CD14-positive monocyte (primary cell): ENCODE measurements at regions not wholly inside any gene's neighbourhood (a gene's known extent, or its start where the extent isn't known, plus 50 kb on each side); places are given as distances from the start of the nearest gene placed in this dataset.

Source experiments
- DNase-seq, 3 donors: peaks; one replicate each; pipeline ENCODE4 v3.0.0-alpha.2; 2011 to 2022
- H2AFZ ChIP-seq: 2 replicates; pipeline ENCODE4 v1.6.0; 2012; ENCODE audit warnings: mild to moderate bottlenecking, low read depth, low read length, inconsistent platforms; ENCODE audit not compliant: insufficient read depth, poor library complexity, severe bottlenecking
- H3K27ac ChIP-seq, 2 donors: 1 replicate in 1 of 2; 2 replicates in 1 of 2; pipeline ENCODE4 v1.5.1; 2012 to 2013; ENCODE audit warnings: low read length in 2 of 2, control low read depth in 1 of 2, inconsistent platforms in 1 of 2, low read depth in 1 of 2, mild to moderate bottlenecking in 1 of 2
- H3K27me3 ChIP-seq, 2 donors: one replicate each; pipeline versions ENCODE4 v1.6.0 to v1.6.1; 2011 to 2013; ENCODE audit warnings: low read length in 2 of 2; ENCODE audit not compliant: control insufficient read depth in 2 of 2, insufficient read depth in 2 of 2
- H3K36me3 ChIP-seq, 2 donors: replicated peaks in 1 of 2; 1 replicate in 1 of 2; 2 replicates in 1 of 2; pipeline versions ENCODE4 v1.5.1 to v1.6.1; 2012 to 2013; ENCODE audit warnings: low read length in 2 of 2, control low read depth in 1 of 2, inconsistent platforms in 1 of 2, mild to moderate bottlenecking in 1 of 2; ENCODE audit not compliant: insufficient read depth in 2 of 2, control insufficient read depth in 1 of 2
- H3K4me1 ChIP-seq, 2 donors: 1 replicate in 1 of 2; 2 replicates in 1 of 2; pipeline versions ENCODE4 v1.5.1 to v1.6.1; 2012 to 2013; ENCODE audit warnings: low read length in 2 of 2, control low read depth in 1 of 2, inconsistent platforms in 1 of 2, mild to moderate bottlenecking in 1 of 2, moderate library complexity in 1 of 2; ENCODE audit not compliant: insufficient read depth in 2 of 2, control insufficient read depth in 1 of 2
- H3K4me2 ChIP-seq: replicated peaks from 2 replicates; pipeline ENCODE3; 2012; ENCODE audit warnings: low read length, moderate library complexity, mild to moderate bottlenecking; ENCODE audit not compliant: poor library complexity, severe bottlenecking; ENCODE audit errors: extremely low read depth
- H3K4me3 ChIP-seq, 3 experiments: fragments of 200-600 bp in 1 of 3; sonication (generic) in 1 of 3; replicated peaks in 1 of 3; 1 replicate in 2 of 3; 2 replicates in 1 of 3; pipeline ENCODE4 v1.5.1; 2011 to 2013; ENCODE audit warnings: low read length in 3 of 3, mild to moderate bottlenecking in 3 of 3, control low read depth in 2 of 3, low read depth in 2 of 3, inconsistent platforms in 1 of 3, moderate library complexity in 1 of 3
- H3K79me2 ChIP-seq: 2 replicates; pipeline ENCODE4 v1.6.0; 2012; ENCODE audit warnings: mild to moderate bottlenecking, control low read depth, inconsistent platforms, low read length, moderate library complexity; ENCODE audit not compliant: insufficient read depth
- H3K9ac ChIP-seq: 2 replicates; pipeline ENCODE4 v1.6.0; 2017; ENCODE audit warnings: low read length, mild to moderate bottlenecking; ENCODE audit not compliant: insufficient read depth, poor library complexity, severe bottlenecking
- H3K9me3 ChIP-seq, 2 donors: replicated peaks in 1 of 2; 1 replicate in 1 of 2; 2 replicates in 1 of 2; pipeline versions ENCODE4 v1.5.1 to v1.6.1; 2012 to 2013; ENCODE audit warnings: low read length in 2 of 2, control low read depth in 1 of 2; ENCODE audit not compliant: control insufficient read depth in 1 of 2, insufficient read depth in 1 of 2
- H4K20me1 ChIP-seq: 2 replicates; pipeline ENCODE4 v1.6.0; 2012; ENCODE audit warnings: mild to moderate bottlenecking, low read length, control low read depth, moderate library complexity; ENCODE audit not compliant: insufficient read depth
- H3K27ac Mint-ChIP-seq, 7 donors: one replicate each; pipeline ENCODE4 v1.8.0; 2020; ENCODE audit warnings: mild to moderate bottlenecking in 7 of 7, mixed read lengths in 7 of 7, moderate library complexity in 6 of 7, inconsistent platforms in 2 of 7
- H3K27me3 Mint-ChIP-seq, 3 donors: one replicate each; pipeline ENCODE4 v1.8.0; 2021 to 2022; ENCODE audit warnings: low read depth in 3 of 3, mild to moderate bottlenecking in 3 of 3, mixed read lengths in 3 of 3, moderate library complexity in 3 of 3, inconsistent platforms in 1 of 3
- H3K36me3 Mint-ChIP-seq, 2 donors: one replicate each; pipeline ENCODE4 v1.8.0; 2020; ENCODE audit warnings: mixed read lengths in 2 of 2, inconsistent platforms in 1 of 2, mild to moderate bottlenecking in 1 of 2
- H3K4me1 Mint-ChIP-seq: one replicate; pipeline ENCODE4 v1.8.0; 2020; ENCODE audit warnings: mild to moderate bottlenecking, mixed read lengths
- H3K4me3 Mint-ChIP-seq, 2 donors: one replicate each; pipeline ENCODE4 v1.8.0; 2020; ENCODE audit warnings: mild to moderate bottlenecking in 2 of 2, mixed read lengths in 2 of 2, moderate library complexity in 1 of 2
- H3K9me3 Mint-ChIP-seq, 7 donors: one replicate each; pipeline ENCODE4 v1.8.0; 2020 to 2022; ENCODE audit warnings: mixed read lengths in 7 of 7, mild to moderate bottlenecking in 6 of 7, moderate library complexity in 6 of 7, inconsistent platforms in 2 of 7
- CTCF ChIP-seq: fragments of 200-600 bp; IDR thresholded peaks from one replicate; pipeline ENCODE4 v1.8.0; 2022; ENCODE audit warnings: antibody characterized with exemption, mild to moderate bottlenecking
- WGBS: methylation state at CpG from one replicate; pipeline ENCODE4 v1.1.5; 2013; ENCODE audit warnings: missing lambda C conversion rate; ENCODE audit not compliant: insufficient coverage; 5-methylcytosine and 5-hydroxymethylcytosine counted together
- intact Hi-C, 2 donors: fragments of 100-400 bp; cut with micrococcal nuclease; formaldehyde crosslinking; loops; one replicate each; pipeline versions ENCODE4 v1.15.0 to v1.15.1; 2023

DNA sequence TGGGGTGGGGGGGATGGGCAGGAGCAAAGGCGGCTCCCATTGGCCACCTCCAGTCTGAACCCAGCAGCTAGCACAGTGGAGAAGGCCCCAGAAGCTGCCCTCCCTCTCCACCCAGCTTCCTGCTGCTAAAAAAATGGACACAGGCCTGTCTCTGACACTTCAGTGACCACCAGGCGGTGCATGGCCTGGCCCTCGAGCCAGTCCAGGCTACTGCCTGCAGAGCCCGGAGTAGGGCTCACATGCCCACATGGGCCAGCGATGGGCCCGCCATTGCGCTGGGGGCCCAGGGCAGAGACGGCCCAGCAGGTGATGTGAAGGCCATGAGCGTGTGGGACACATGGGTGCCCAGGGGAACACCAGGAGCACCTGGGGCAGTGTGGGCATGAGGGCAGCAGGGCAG is 52.1 kb upstream of the NOTCH1 start:
- peaks cover 0 to 10% of the 10 kb centered on the region in 2 donors for H3K9me3 ChIP-seq
- H3K27me3 ChIP-seq, result peaks cover 0 to 3% of the 10 kb centered on the region in 2 donors
- H3K27ac ChIP-seq, result no peak overlapping the region
- peaks cover 13 to 17% of the 10 kb centered on the region in 2 donors for H3K4me1 ChIP-seq
- intact Hi-C loops, result no loop called here
- H3K36me3 ChIP-seq, result no peaks in the 10 kb centered on the region
- no peaks in the 10 kb centered on the region for H4K20me1 ChIP-seq
- no peak overlapping the region for H3K9ac ChIP-seq
- Mint-ChIP-seq H3K27ac (no peak overlapping the region), H3K9me3 (peaks cover 2 to 14% (median 5%) of the 10 kb centered on the region in 7 donors), H3K4me3 (no peak overlapping the region), H3K36me3 (no peaks in the 10 kb centered on the region), H3K27me3 (peaks cover 2 to 32% (median 13%) of the 10 kb centered on the region in 3 donors), H3K4me1 (peaks cover 16% of the 10 kb centered on the region)
- H2AFZ ChIP-seq, result no peak overlapping the region
- H3K4me3 ChIP-seq, result no peak overlapping the region
- 99% methylated on average over 8 of the region's 9 CpGs for WGBS
- H3K79me2 ChIP-seq, result no peaks in the 10 kb centered on the region
- DNase-seq, result no peak
- no peak for TF ChIP-seq CTCF
- H3K4me2 ChIP-seq, result no peak overlapping the region

DNA sequence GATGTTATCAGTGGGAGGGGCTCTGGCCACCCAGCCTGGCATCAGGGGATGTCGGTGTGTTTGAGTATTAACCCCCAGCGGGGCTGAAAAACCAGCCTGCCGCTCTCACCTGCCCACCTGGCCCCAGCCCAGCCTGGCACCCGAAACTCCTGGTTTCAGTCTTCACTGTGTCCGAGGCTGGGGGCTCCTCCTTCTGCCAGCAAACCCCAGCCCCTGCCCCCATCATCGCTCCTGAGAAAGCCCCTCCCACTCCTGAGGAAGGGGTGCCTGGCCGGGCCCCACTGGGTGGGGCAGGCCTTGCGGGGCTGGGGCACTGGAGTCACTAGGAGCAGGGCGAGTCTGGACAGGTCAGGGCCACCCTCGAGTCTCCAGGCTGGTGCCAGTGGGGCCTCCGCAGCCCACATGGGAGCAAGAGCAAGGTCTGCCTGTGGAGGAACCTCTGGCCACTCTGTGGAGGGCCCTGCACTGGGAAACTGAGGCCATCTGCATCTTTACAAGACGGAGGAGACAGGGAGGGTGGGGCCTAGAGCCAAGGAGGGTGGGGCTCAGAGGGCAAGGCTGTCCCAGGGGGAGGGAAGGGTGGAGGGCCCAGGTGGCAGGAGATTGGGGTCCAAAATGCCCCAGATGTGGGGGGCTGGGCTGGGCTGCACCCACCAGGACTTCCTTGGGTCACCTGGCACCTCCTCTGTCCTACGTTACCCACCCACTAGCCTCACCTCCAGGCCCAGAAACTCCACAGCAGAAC is 51.5 kb upstream of the NOTCH1 start:
- no peak for TF ChIP-seq CTCF
- Histone ChIP-seq H3K79me2 (no peaks in the 10 kb centered on the region), H3K4me1 (peaks cover 10 to 11% of the 10 kb centered on the region in 2 donors), H3K27me3 (peaks cover 0 to 3% of the 10 kb centered on the region in 2 donors), H3K36me3 (no peaks in the 10 kb centered on the region), H3K27ac (no peak overlapping the region), H3K4me2 (no peak overlapping the region), H3K9me3 (peaks cover 0 to 10% of the 10 kb centered on the region in 2 donors), H2AFZ (no peak overlapping the region), H3K4me3 (no peak overlapping the region), H3K9ac (no peak overlapping the region), H4K20me1 (no peaks in the 10 kb centered on the region)
- DNase-seq, result no peak
- H3K9me3 Mint-ChIP-seq, result peaks cover 2 to 14% (median 5%) of the 10 kb centered on the region in 7 donors
- intact Hi-C loops, result no loop called here
- H3K27me3 Mint-ChIP-seq, result peaks cover 2 to 31% (median 12%) of the 10 kb centered on the region in 3 donors
- no peaks in the 10 kb centered on the region for H3K36me3 Mint-ChIP-seq
- peaks cover 13% of the 10 kb centered on the region for H3K4me1 Mint-ChIP-seq
- H3K4me3 Mint-ChIP-seq, result no peak overlapping the region
- WGBS, result 87% methylated on average over 12 of the region's 13 CpGs
- H3K27ac Mint-ChIP-seq, result no peak overlapping the region
